HepG2 (cell line): ENCODE measurements at regions not wholly inside any gene's neighbourhood (a gene's known extent, or its start where the extent isn't known, plus 50 kb on each side); places are given as distances from the start of the nearest gene placed in this dataset.

Experiments used
- ATAC-seq: fragments of 200-7000 bp; cut with Tn5 transposase; 3 replicates; pipeline ENCODE4 v1.9.1; 2020; ENCODE audit warnings: mild to moderate bottlenecking, moderate library complexity
- BruUV-seq: library from RNA; stranded (reverse); fragments of 400-500 nt; replicated peaks from 2 replicates; lab custom pipeline; 2021; lab: Mats Ljungman, UMichigan
- CTCF ChIA-PET: fragments of 300-600 bp; formaldehyde crosslinking; extraction: SDS; loops from one replicate; lab custom pipeline; 2021; ENCODE audit warnings: low total read pairs, inconsistent platforms, low intra/inter-chr PET ratio; lab: Yijun Ruan, JAX
- POLR2A ChIA-PET: fragments of 350-600 bp; sonication (Branson Sonifier 250); formaldehyde crosslinking; loops from one replicate; lab custom pipeline; 2020; ENCODE audit warnings: antibody characterized with exemption, inconsistent platforms; lab: Yijun Ruan, JAX
- DNase-seq: peaks from one replicate; pipeline ENCODE4 v3.0.0-alpha.2; 2015; ENCODE audit warnings: low spot score
- FAIRE-seq: peaks from 3 replicates; lab custom pipeline; 2011; peaks lifted over from hg19 to GRCh38; lab: Jason Lieb, UNC
- H2AFZ ChIP-seq: one replicate; pipeline ENCODE4 v1.6.1; 2011; ENCODE audit warnings: low read length, inconsistent platforms
- H3K27ac ChIP-seq: fragments of 300-600 bp; 3 replicates; pipeline ENCODE4 v1.8.0; 2011; ENCODE audit warnings: mixed run types, mild to moderate bottlenecking, mixed read lengths, low read length, inconsistent platforms; ENCODE audit not compliant: insufficient read depth; ENCODE audit errors: extremely low read length
- H3K27me3 ChIP-seq, 2 experiments: fragments of 200-600 bp in 1 of 2; 2 replicates in 1 of 2; 3 replicates in 1 of 2; pipeline versions ENCODE4 v1.6.0 to v1.8.0; 2011; ENCODE audit warnings: low read length in 2 of 2, mild to moderate bottlenecking in 2 of 2, moderate library complexity in 2 of 2, inconsistent platforms in 1 of 2; ENCODE audit not compliant: insufficient read depth in 2 of 2, control insufficient read depth in 1 of 2
- H3K36me3 ChIP-seq, 2 experiments: fragments of 200-600 bp in 1 of 2; replicated peaks in 1 of 2; 2 replicates in 1 of 2; 3 replicates in 1 of 2; pipeline versions ENCODE4 v1.5.1 to v1.8.0; 2011; ENCODE audit warnings: low read length in 2 of 2, inconsistent platforms in 1 of 2; ENCODE audit not compliant: insufficient read depth in 2 of 2, control insufficient read depth in 1 of 2
- H3K4me1 ChIP-seq: 2 replicates; pipeline ENCODE4 v1.5.1; 2012; ENCODE audit warnings: low read length, inconsistent platforms; ENCODE audit not compliant: insufficient read depth
- H3K4me2 ChIP-seq: 2 replicates; pipeline ENCODE4 v1.6.0; 2011; ENCODE audit warnings: low read depth, low read length, inconsistent platforms
- H3K4me3 ChIP-seq, 3 experiments: fragments of 200-600 bp in 1 of 3; sonication (generic), shearing (Covaris generic) in 1 of 3; replicated peaks in 1 of 3; 2 replicates each; pipeline ENCODE4 v1.5.1; 2011 to 2016; ENCODE audit warnings: low read length in 3 of 3, inconsistent platforms in 2 of 3, low read depth in 2 of 3, mild to moderate bottlenecking in 2 of 3, control low read depth in 1 of 3, mixed read lengths in 1 of 3; ENCODE audit not compliant: insufficient read depth in 1 of 3
- H3K79me2 ChIP-seq: one replicate; pipeline ENCODE4 v1.6.1; 2011; ENCODE audit warnings: low read length, inconsistent platforms; ENCODE audit not compliant: insufficient read depth
- H3K9ac ChIP-seq: 2 replicates; pipeline ENCODE4 v1.6.0; 2011; ENCODE audit warnings: mild to moderate bottlenecking, low read depth, low read length, inconsistent platforms; ENCODE audit not compliant: insufficient read depth
- H3K9me3 ChIP-seq: 2 replicates; pipeline ENCODE4 v1.5.1; 2012; ENCODE audit warnings: mild to moderate bottlenecking, low read length
- H4K20me1 ChIP-seq: 2 replicates; pipeline ENCODE4 v1.6.0; 2011; ENCODE audit warnings: inconsistent platforms, mild to moderate bottlenecking, low read length, moderate library complexity; ENCODE audit not compliant: insufficient read depth
- E2F1 ChIP-seq: sonication (generic); formaldehyde crosslinking; IDR thresholded peaks from 2 replicates; pipeline ENCODE4 v1.5.0; 2020; ENCODE audit warnings: missing genetic modification reagents
- EHMT2 ChIP-seq: fragments of 200-600 bp; sonication (generic); IDR thresholded peaks from 2 replicates; pipeline ENCODE4 v1.7.0; 2017; ENCODE audit warnings: antibody characterized with exemption, low read depth, low read length, borderline replicate concordance
- GZF1 ChIP-seq: sonication (generic); formaldehyde crosslinking; IDR thresholded peaks from 2 replicates; pipeline ENCODE4 v1.5.1; 2020; ENCODE audit warnings: mild to moderate bottlenecking, missing genetic modification reagents
- HMG20A ChIP-seq: IDR thresholded peaks from 2 replicates; pipeline ENCODE4 v1.6.1; 2016; ENCODE audit warnings: borderline replicate concordance
- HMGA1 ChIP-seq: sonication (generic); formaldehyde crosslinking; conservative IDR thresholded peaks from 2 replicates; pipeline ENCODE4 v1.4.0; 2020; ENCODE audit warnings: missing genetic modification reagents
- NFIB ChIP-seq: sonication (generic); formaldehyde crosslinking; IDR thresholded peaks from 2 replicates; pipeline ENCODE4 v1.9.0; 2021; ENCODE audit warnings: missing genetic modification reagents, mild to moderate bottlenecking, borderline replicate concordance
- POLR2G ChIP-seq: fragments of 200-400 bp; formaldehyde crosslinking; IDR thresholded peaks from 2 replicates; pipeline ENCODE4 v1.6.1; 2018; ENCODE audit warnings: mild to moderate bottlenecking, low read depth, low read length, moderate library complexity
- SNAI1 ChIP-seq: sonication (generic); formaldehyde crosslinking; IDR thresholded peaks from 2 replicates; pipeline ENCODE4 v1.5.0; 2020; ENCODE audit warnings: mild to moderate bottlenecking, missing genetic modification reagents, borderline replicate concordance
- STAG1 ChIP-seq: sonication (generic); formaldehyde crosslinking; IDR thresholded peaks from 2 replicates; pipeline ENCODE4 v1.4.0; 2020; ENCODE audit warnings: missing genetic modification reagents
- YEATS2 ChIP-seq: sonication (generic); formaldehyde crosslinking; IDR thresholded peaks from 2 replicates; pipeline ENCODE4 v1.4.0; 2020; ENCODE audit warnings: missing genetic modification reagents, borderline replicate concordance
- ZBTB4 ChIP-seq: sonication (generic); formaldehyde crosslinking; IDR thresholded peaks from 2 replicates; pipeline ENCODE4 v1.4.0; 2020; ENCODE audit warnings: missing genetic modification reagents, mild to moderate bottlenecking, borderline replicate concordance
- ZNF782 ChIP-seq: sonication (generic); formaldehyde crosslinking; IDR thresholded peaks from 2 replicates; pipeline ENCODE4 v1.4.0; 2020; ENCODE audit warnings: missing genetic modification reagents, mild to moderate bottlenecking, borderline replicate concordance
- WGBS: methylation state at CpG from one replicate; pipeline ENCODE4 v1.1.6; 2017; ENCODE audit warnings: low lambda C conversion rate; 5-methylcytosine and 5-hydroxymethylcytosine counted together
- in situ Hi-C: cut with HindIII; loops from 2 replicates; pipeline ENCODE4 v1.10.0; 2017; ENCODE audit warnings: low pct_unique_long_range_greater_than_20kb; ENCODE audit not compliant: extremely low pct_ligation_motif_present
- intact Hi-C: fragments of 100-400 bp; cut with micrococcal nuclease; formaldehyde crosslinking; loops from one replicate; pipeline ENCODE4 v1.10.0; 2022; ENCODE audit not compliant: unreplicated experiment

GRCh38 chr6:18837013-18837412 lies 449.9 kb downstream of the RNF144B start:
- WGBS, result 68% methylated on average over 3 of the region's 3 CpGs
- CTCF ChIA-PET, result no interaction called here
- no peak for FAIRE-seq

GRCh38 chr6:18842534-18842933 lies 455.4 kb downstream of the RNF144B start:
- FAIRE-seq (no peak), ATAC-seq (no peak), DNase-seq (no peak)
- in situ Hi-C loops (no loop called here), intact Hi-C loops (no loop called here)
- BruUV-seq, result no TSS peak
- ChIA-PET CTCF (no interaction called here), POLR2A (no interaction called here)
- Histone ChIP-seq H3K27me3 (no peaks in the 10 kb centered on the region; a peak in 1 of 5 replicates), H3K9me3 (peaks cover 91% of the 10 kb centered on the region), H3K9ac (no peak overlapping the region), H3K36me3 (no peaks in the 10 kb centered on the region), H4K20me1 (no peaks in the 10 kb centered on the region), H3K4me1 (no peaks in the 10 kb centered on the region), H2AFZ (no peak overlapping the region), H3K4me2 (no peak overlapping the region), H3K79me2 (no peaks in the 10 kb centered on the region), H3K27ac (no peak overlapping the region), H3K4me3 (no peak overlapping the region)
- TF ChIP-seq NFIB (no peak), YEATS2 (CRISPR knock-in tag) (no peak), E2F1 (no peak), ZNF782 (CRISPR knock-in tag) (no peak), POLR2G (no peak), ZBTB4 (no peak), STAG1 (CRISPR knock-in tag) (no peak), SNAI1 (CRISPR knock-in tag) (no peak), HMGA1 (CRISPR knock-in tag) (no peak)
- WGBS, result 23% methylated on average over 1 of the region's 1 CpG

More at GRCh38 chr6:18837013-18837412, 449.9 kb downstream of the RNF144B start:
- no peaks in the 10 kb centered on the region for H3K4me1 ChIP-seq
- DNase-seq (no peak), ATAC-seq (no peak)
- H3K9me3 ChIP-seq, result peaks cover 95% of the 10 kb centered on the region
- H3K9ac ChIP-seq, result no peak overlapping the region
- TF ChIP-seq HMG20A (CRISPR knock-in tag) (no peak), EHMT2 (no peak), GZF1 (CRISPR knock-in tag) (no peak)
- intact Hi-C loops, result no loop called here
- no peaks in the 10 kb centered on the region for H3K79me2 ChIP-seq
- no peaks in the 10 kb centered on the region for H4K20me1 ChIP-seq
- no peak overlapping the region for H2AFZ ChIP-seq
- H3K4me2 ChIP-seq, result no peak overlapping the region
- POLR2A ChIA-PET, result no interaction called here
- in situ Hi-C loops, result no loop called here
- no peak overlapping the region for H3K27ac ChIP-seq
- H3K36me3 ChIP-seq, result no peaks in the 10 kb centered on the region
- BruUV-seq, result no TSS peak
- H3K4me3 ChIP-seq, result no peak overlapping the region
- H3K27me3 ChIP-seq, result no peaks in the 10 kb centered on the region
